Adrenal gland (tissue), 5 donors: ENCODE measurements at regions not wholly inside any gene's neighbourhood (a gene's known extent, or its start where the extent isn't known, plus 50 kb on each side); places are given as distances from the start of the nearest gene placed in this dataset.

ENCODE experiments used
- CTCF ChIP-seq, 6 experiments: fragments of 450-650 bp in 4 of 6; fragments of 200-600 bp in 2 of 6; sonication (generic) in 1 of 6; IDR thresholded peaks; 1 replicate in 5 of 6; 2 replicates in 1 of 6; pipeline versions ENCODE4 v1.5.1 to v1.8.0; 2016 to 2021; ENCODE audit warnings: antibody characterized with exemption in 6 of 6, mild to moderate bottlenecking in 2 of 6, moderate library complexity in 1 of 6
- POLR2A ChIP-seq, 2 donors: fragments of 450-650 bp; IDR thresholded peaks; one replicate each; pipeline ENCODE4 v1.6.1; 2017; ENCODE audit warnings: antibody characterized with exemption in 2 of 2, mild to moderate bottlenecking in 2 of 2, moderate library complexity in 1 of 2
- donor health status: DM: no; HTN: no; CAD: no.

GRCh38 chr4:8724436-8725070 lies 132.0 kb downstream of the CPZ start:
- no peak for TF ChIP-seq CTCF (IDR thresholded peaks at IDR 0.05)
- TF ChIP-seq POLR2A (IDR thresholded peaks at IDR 0.05), result no peak
